Fibroblast of lung (primary cell): ENCODE measurements at regions not wholly inside any gene's neighbourhood (a gene's known extent, or its start where the extent isn't known, plus 50 kb on each side); places are given as distances from the start of the nearest gene placed in this dataset.

Experiments
- EZH2 ChIP-seq: IDR thresholded peaks from 2 replicates; pipeline ENCODE4 v1.5.1; 2012; ENCODE audit warnings: low read length, control low read depth, mild to moderate bottlenecking; ENCODE audit errors: missing control alignments
- TF ChIP-seq, protein P1 (sequence below), 2 donors: IDR thresholded peaks in 1 of 2; conservative IDR thresholded peaks in 1 of 2; 1 replicate in 1 of 2; 2 replicates in 1 of 2; pipeline ENCODE4 v1.5.1; 2011 to 2012; ENCODE audit warnings: low read length in 2 of 2, control low read depth in 1 of 2, inconsistent platforms in 1 of 2, low read depth in 1 of 2, mild to moderate bottlenecking in 1 of 2

DNA sequence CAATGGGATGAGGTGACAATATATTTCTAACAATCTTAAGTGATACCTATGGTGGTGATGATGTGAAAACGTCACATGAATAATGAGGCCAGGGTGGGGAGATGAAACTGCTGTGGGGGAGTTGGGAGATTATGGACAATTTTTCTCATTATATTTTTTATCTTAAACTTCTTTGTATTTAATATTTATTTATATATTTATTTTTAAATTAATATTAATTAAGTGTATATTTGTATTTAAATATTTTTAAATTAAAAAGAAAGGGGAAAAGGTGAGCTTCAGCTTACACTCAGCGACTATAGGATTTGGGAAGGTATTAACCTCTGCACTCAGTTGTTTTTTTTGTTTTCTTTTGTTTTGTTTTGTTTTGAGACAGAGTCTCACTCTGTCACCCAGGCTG, 158.7 kb downstream of the PSMG1 start:
- TF ChIP-seq, protein P1, sequence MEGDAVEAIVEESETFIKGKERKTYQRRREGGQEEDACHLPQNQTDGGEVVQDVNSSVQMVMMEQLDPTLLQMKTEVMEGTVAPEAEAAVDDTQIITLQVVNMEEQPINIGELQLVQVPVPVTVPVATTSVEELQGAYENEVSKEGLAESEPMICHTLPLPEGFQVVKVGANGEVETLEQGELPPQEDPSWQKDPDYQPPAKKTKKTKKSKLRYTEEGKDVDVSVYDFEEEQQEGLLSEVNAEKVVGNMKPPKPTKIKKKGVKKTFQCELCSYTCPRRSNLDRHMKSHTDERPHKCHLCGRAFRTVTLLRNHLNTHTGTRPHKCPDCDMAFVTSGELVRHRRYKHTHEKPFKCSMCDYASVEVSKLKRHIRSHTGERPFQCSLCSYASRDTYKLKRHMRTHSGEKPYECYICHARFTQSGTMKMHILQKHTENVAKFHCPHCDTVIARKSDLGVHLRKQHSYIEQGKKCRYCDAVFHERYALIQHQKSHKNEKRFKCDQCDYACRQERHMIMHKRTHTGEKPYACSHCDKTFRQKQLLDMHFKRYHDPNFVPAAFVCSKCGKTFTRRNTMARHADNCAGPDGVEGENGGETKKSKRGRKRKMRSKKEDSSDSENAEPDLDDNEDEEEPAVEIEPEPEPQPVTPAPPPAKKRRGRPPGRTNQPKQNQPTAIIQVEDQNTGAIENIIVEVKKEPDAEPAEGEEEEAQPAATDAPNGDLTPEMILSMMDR (conservative IDR thresholded peaks at IDR 0.05 in 1 of 2, IDR thresholded peaks at IDR 0.05 in 1 of 2; ENCODE audit: low read depth in 1 of 2, low read length in 2 of 2): no peak
- TF ChIP-seq EZH2: no peak
